GM18861 (cell line): ENCODE measurements at regions not wholly inside any gene's neighbourhood (a gene's known extent, or its start where the extent isn't known, plus 50 kb on each side); places are given as distances from the start of the nearest gene placed in this dataset.

Experiments
- ATAC-seq: cut with Tn5 transposase; IDR thresholded peaks from one replicate; pipeline ENCODE4 v1.9.1; 2021; ENCODE audit not compliant: unreplicated experiment

- no peak for ATAC-seq
Observed at GRCh38 chr3:187968883-187969580, 184.9 kb upstream of the LPP start.

- no peak for ATAC-seq
Observed at GRCh38 chr3:187969581-187969950, 184.4 kb upstream of the LPP start.

- no peak for ATAC-seq
Observed at GRCh38 chr3:187970106-187970505, 183.9 kb upstream of the LPP start.

GRCh38 chr3:187971629-187972028, 182.3 kb upstream of the LPP start:
- no peak for ATAC-seq

- ATAC-seq = no peak
Observed at GRCh38 chr3:187972454-187972853, 181.5 kb upstream of the LPP start.

DNA sequence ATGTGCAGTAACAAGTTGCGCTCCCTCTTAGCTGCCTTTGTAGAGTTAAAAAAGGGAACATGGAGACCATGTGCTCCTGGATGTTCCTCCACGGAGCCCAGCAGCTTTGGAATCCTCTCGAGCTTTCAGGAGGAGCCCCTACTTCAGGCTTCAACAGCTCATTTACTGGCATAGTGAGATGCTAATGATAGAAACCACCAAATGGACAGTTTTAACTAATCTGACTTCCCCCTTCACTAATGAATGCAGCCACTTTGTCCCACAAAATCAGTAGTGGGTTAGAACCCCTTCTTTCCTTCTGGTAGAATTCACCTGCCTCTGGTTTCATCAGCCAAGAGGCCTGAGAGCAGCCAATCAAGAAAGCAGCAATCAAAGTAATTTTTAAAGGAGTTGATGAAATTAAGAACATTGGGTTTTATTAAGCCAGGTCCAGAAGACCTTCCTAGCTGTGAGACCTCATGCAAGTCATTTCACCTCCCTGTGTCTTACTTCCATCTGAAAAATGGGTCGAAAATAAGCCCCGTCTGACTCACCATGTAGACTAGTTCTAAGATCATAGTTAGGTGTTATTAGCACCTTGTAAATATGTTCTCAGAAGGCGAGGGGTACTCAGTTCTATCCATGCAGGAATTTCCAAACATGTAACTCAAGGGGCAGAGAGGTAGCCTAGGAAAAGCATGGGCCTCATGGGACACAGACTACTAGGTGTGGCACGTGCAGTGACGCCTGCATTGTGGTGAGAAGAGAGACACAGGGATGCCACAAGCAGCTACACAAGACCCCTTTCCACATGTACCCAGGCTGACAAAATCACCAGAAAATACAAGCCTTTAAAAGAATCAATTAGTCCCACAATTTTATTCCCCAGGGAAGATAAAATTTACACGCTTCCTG, 179.7 kb upstream of the LPP start:
- no peak for ATAC-seq

GRCh38 chr3:187974871-187975271, 179.1 kb upstream of the LPP start:
- ATAC-seq = no peak

DNA sequence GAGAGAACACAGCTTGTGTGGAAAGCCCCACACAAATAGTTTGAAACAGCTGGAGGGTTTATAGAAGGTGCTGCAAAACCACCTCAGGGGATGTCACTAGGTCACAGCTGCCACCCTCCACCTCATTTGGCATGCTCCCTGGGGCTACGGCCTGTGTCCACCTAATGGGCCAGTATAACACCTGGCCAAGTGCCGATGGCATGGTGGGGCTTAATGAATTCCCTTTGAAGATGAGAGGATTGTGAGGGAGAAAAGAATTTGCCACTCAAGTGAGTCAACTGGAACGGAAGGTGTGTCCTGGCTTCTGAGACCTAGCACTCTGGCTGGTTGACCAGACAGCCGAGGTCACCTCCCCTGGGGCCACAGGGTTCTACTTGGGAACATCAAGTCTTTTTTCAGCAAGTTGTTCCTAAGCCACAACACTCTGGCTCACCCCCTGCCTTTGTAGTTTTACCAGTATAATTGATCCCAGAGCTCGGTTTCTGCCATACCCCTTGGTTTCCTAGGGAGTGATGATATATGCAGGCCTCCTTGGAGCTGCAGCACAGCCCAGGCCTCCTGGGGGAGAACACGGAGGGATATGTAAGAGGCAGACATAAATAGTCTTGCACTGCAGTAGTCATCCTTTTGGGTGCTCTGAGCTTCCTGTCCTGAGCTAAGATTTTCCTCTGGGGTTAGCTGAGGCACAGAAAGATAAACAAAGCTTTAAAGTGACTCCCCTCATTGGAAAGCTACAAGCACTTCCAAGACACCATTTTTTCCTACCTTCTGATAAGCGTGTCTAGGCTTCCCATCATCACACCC, 178.2 kb upstream of the LPP start:
- no peak for ATAC-seq

- ATAC-seq = no peak
Observed at GRCh38 chr3:187976365-187976900, 177.5 kb upstream of the LPP start.

- no peak for ATAC-seq
Observed at GRCh38 chr3:187977659-187978058, 176.3 kb upstream of the LPP start.

- no peak for ATAC-seq
Observed at GRCh38 chr3:187978433-187979011, 175.4 kb upstream of the LPP start.

DNA sequence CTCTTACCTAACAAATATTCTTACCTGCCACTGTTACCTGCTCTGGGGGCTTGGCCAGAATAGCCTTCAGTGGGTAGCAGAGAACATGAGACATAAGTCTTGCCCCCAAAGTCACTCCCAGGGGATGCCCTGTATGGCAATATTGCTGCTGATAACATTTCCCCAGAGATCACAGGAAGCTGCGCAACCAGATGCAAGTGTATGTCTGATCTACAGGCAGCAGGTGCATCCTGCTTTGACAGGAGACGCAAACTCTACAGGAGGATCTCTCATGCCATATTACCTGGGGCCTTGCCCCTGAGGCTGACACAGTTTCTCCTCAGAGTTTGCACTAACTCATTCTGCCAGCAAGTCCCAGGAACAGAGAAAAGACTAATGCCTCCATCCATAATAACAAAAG, 174.4 kb upstream of the LPP start:
- ATAC-seq = no peak

- ATAC-seq = no peak
Observed at GRCh38 chr3:187980861-187981260, 173.1 kb upstream of the LPP start.

DNA sequence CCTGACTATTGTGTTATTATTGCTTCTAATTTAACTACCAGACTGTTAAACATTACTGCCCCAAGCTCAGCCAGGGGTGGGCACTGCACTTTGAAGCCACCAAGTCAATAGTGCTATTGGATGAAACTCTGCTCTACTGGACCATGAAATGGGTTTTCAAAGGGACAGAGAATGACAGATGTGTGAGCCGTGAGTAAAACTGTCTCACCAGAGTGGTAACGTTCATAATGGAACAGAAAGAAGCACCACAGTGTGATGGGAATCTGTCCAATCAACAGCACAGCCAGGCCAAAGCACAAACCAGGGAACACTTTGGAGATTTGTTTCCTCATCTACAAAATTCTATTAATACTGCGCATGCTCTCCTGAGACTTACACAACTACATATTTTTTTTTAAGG, 171.8 kb upstream of the LPP start:
- ATAC-seq = no peak

DNA sequence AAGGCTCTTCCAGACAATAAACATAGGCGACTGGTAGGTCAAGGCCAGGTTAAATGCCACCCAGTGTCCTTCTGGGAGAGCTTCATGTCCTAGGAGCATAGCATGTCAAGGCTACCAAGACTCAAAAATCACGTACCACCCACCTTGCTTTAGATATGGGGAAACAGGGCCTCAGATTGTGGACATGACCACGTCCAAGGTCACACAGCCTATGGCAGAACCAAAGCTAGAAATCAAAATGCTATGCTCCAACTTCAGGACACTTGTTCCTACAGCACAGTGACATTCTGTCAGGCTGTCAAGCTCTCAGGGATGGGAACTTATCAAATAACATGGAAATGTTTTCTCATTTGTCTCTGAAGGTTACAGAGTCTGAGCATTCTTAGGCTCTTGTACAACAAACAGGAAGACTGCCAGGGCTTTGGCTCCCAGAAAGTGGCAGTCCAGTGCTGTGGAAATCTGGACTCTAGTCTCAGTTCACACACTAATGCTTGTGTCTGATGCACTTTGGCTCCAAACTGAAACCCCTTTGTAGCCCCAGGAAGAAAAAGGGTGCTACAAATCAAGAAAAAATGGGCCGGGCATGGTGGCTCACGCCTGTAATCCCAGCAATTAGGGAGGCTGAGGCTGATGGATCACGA, 170.4 kb upstream of the LPP start:
- no peak for ATAC-seq

DNA sequence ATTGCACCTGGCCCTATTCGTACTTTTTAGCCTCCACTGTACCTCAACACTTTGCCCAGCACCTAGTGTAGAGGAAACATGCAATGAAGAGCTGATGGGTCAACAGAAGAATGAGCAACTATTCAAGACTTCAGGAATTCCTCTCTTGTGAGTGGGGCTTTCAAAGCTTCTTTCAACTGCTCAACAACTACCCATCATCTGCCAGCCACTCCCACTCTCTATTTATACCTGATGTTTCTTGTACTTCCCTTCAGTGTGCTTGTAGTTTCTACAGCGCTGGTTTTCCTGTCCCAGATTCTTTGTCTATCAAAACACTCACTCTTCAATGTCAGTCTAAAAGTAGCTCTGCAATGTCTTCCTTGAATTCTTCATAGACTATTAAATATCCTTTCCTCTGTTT, 168.3 kb upstream of the LPP start:
- ATAC-seq = no peak

- no peak for ATAC-seq
Observed at GRCh38 chr3:187986514-187986934, 167.4 kb upstream of the LPP start.

GRCh38 chr3:187987187-187987586, 166.8 kb upstream of the LPP start:
- no peak for ATAC-seq

DNA sequence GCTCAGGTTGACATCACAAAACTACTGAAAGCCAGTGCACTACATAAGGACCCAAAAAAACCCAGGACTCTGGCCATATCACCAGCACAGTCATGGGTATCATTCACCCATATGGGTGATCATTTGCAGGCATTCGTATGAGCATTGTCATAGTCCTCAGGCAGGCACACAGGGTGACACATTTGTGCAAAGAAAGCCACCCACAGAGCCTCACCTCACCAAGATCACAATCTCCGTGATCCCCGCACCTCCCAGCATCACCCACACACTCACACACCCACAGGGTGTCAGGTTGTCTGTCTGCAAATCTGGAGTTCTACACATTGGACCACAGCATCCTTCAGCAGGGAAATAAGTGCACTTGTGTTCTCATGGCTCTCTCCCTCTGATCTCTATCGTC, 166.0 kb upstream of the LPP start:
- ATAC-seq = no peak

- ATAC-seq = no peak
Observed at GRCh38 chr3:187989575-187990153, 164.3 kb upstream of the LPP start.
